H1 (cell line): ENCODE measurements at regions not wholly inside any gene's neighbourhood (a gene's known extent, or its start where the extent isn't known, plus 50 kb on each side); places are given as distances from the start of the nearest gene placed in this dataset.

ENCODE experiments used
- CTCF ChIA-PET: fragments of 300-600 bp; sonication (Branson Sonifier 250); formaldehyde crosslinking; loops from one replicate; lab custom pipeline; 2021; ENCODE audit not compliant: partially characterized antibody; lab: Charles Lee
- POLR2A ChIA-PET: fragments of 300-600 bp; sonication (Branson Sonifier 250); formaldehyde crosslinking; loops from one replicate; lab custom pipeline; 2021; ENCODE audit warnings: inconsistent platforms; ENCODE audit not compliant: partially characterized antibody; lab: Charles Lee
- DNase-seq, 2 experiments: peaks; one replicate each; pipeline versions ENCODE4 v3.0.0 to v3.0.0-alpha.2; 2010 to 2022; ENCODE audit warnings: low spot score in 2 of 2, low read depth in 1 of 2, mixed read lengths in 1 of 2
- FAIRE-seq: peaks from 2 replicates; lab custom pipeline; 2011; peaks lifted over from hg19 to GRCh38; lab: Jason Lieb, UNC
- H2AFZ ChIP-seq: 2 replicates; pipeline ENCODE4 v1.8.1; 2012; ENCODE audit warnings: low read length, inconsistent platforms
- H2AK5ac ChIP-seq: 2 replicates; pipeline ENCODE4 v1.6.1; 2013; ENCODE audit warnings: low read depth, low read length
- H2BK120ac ChIP-seq: replicated peaks from 2 replicates; pipeline ENCODE3; 2013; ENCODE audit warnings: low read depth, low read length, inconsistent platforms
- H2BK12ac ChIP-seq: 2 replicates; pipeline ENCODE4 v1.6.1; 2013; ENCODE audit warnings: low read depth, low read length
- H2BK15ac ChIP-seq: 2 replicates; pipeline ENCODE4 v1.6.1; 2013; ENCODE audit warnings: low read length
- H2BK20ac ChIP-seq: 2 replicates; pipeline ENCODE4 v1.6.1; 2013; ENCODE audit warnings: low read length
- H2BK5ac ChIP-seq: 2 replicates; pipeline ENCODE4 v1.6.1; 2013; ENCODE audit warnings: low read depth, low read length
- H3K14ac ChIP-seq: 2 replicates; pipeline ENCODE4 v1.6.1; 2013; ENCODE audit warnings: inconsistent platforms; ENCODE audit not compliant: insufficient read length
- H3K18ac ChIP-seq: 2 replicates; pipeline ENCODE4 v1.6.1; 2013; ENCODE audit warnings: low read length; ENCODE audit errors: extremely low read depth
- H3K23ac ChIP-seq: 2 replicates; pipeline ENCODE4 v1.6.1; 2013; ENCODE audit warnings: inconsistent platforms; ENCODE audit not compliant: insufficient read length
- H3K23me2 ChIP-seq: 2 replicates; pipeline ENCODE4 v1.6.1; 2013; ENCODE audit warnings: low read depth, low read length
- H3K27ac ChIP-seq: 2 replicates; pipeline ENCODE4 v1.6.1; 2011; ENCODE audit warnings: low read depth, low read length, inconsistent platforms
- H3K27me3 ChIP-seq, 4 experiments: replicated peaks in 1 of 4; 1 replicate in 1 of 4; 2 replicates in 3 of 4; pipeline versions ENCODE4 v1.6.1 to v1.8.1; 2011 to 2013; ENCODE audit warnings: low read length in 3 of 4, mild to moderate bottlenecking in 3 of 4, inconsistent platforms in 2 of 4, mixed read lengths in 2 of 4, moderate library complexity in 1 of 4; ENCODE audit not compliant: control insufficient read depth in 3 of 4, insufficient read depth in 3 of 4; ENCODE audit errors: extremely low read depth in 1 of 4
- H3K36me3 ChIP-seq, 4 experiments: 2 replicates each; pipeline versions ENCODE4 v1.6.1 to v1.8.1; 2011 to 2013; ENCODE audit warnings: mild to moderate bottlenecking in 4 of 4, low read length in 3 of 4, moderate library complexity in 2 of 4, control low read depth in 1 of 4, inconsistent platforms in 1 of 4; ENCODE audit not compliant: insufficient read depth in 4 of 4, control insufficient read depth in 2 of 4
- H3K4ac ChIP-seq: replicated peaks from 2 replicates; pipeline ENCODE3; 2013; ENCODE audit warnings: low read length, low read depth, mixed read lengths, inconsistent platforms; ENCODE audit not compliant: insufficient read length
- H3K4me1 ChIP-seq, 4 experiments: replicated peaks in 1 of 4; 1 replicate in 1 of 4; 2 replicates in 3 of 4; pipeline versions ENCODE4 v1.6.1 to v1.8.1; 2011 to 2013; ENCODE audit warnings: low read length in 3 of 4, inconsistent platforms in 2 of 4, mixed read lengths in 1 of 4; ENCODE audit not compliant: insufficient read depth in 4 of 4, control insufficient read depth in 3 of 4
- H3K4me2 ChIP-seq, 2 experiments: 2 replicates each; pipeline versions ENCODE4 v1.6.1 to v1.8.1; 2011 to 2013; ENCODE audit warnings: low read depth in 2 of 2, low read length in 2 of 2, control low read depth in 1 of 2, inconsistent platforms in 1 of 2, mild to moderate bottlenecking in 1 of 2; ENCODE audit not compliant: insufficient read depth in 1 of 2
- H3K4me3 ChIP-seq, 4 experiments: fragments of 200-600, 300-600 bp in 1 of 4; sonication (generic), shearing (Covaris generic), sonication (Bioruptor Twin) in 1 of 4; 2 replicates each; pipeline versions ENCODE4 v1.5.1 to v1.8.1; 2011 to 2016; ENCODE audit warnings: low read length in 4 of 4, low read depth in 3 of 4, control low read depth in 2 of 4, inconsistent platforms in 2 of 4, mild to moderate bottlenecking in 2 of 4, mixed read lengths in 1 of 4, moderate library complexity in 1 of 4; ENCODE audit not compliant: insufficient read depth in 2 of 4; ENCODE audit errors: extremely low read depth in 1 of 4
- H3K56ac ChIP-seq: replicated peaks from 2 replicates; pipeline ENCODE3; 2013; ENCODE audit warnings: low read depth, mild to moderate bottlenecking, mixed read lengths, low read length, inconsistent platforms; ENCODE audit not compliant: insufficient read length
- H3K79me1 ChIP-seq: 2 replicates; pipeline ENCODE4 v1.6.1; 2013; ENCODE audit warnings: low read depth, low read length, control low read depth
- H3K79me2 ChIP-seq, 2 experiments: 2 replicates each; pipeline versions ENCODE4 v1.6.1 to v1.8.1; 2012 to 2013; ENCODE audit warnings: low read length in 2 of 2, mild to moderate bottlenecking in 2 of 2, inconsistent platforms in 1 of 2; ENCODE audit not compliant: insufficient read depth in 2 of 2, control insufficient read depth in 1 of 2
- H3K9ac ChIP-seq, 4 experiments: replicated peaks in 1 of 4; 1 replicate in 1 of 4; 2 replicates in 3 of 4; pipeline versions ENCODE4 v1.6.1 to v1.8.1; 2011 to 2013; ENCODE audit warnings: low read depth in 3 of 4, low read length in 3 of 4, control low read depth in 2 of 4, mild to moderate bottlenecking in 2 of 4, moderate library complexity in 2 of 4, inconsistent platforms in 1 of 4; ENCODE audit errors: extremely low read depth in 1 of 4
- H3K9me3 ChIP-seq, 2 experiments: 2 replicates each; pipeline versions ENCODE4 v1.6.1 to v1.8.1; 2012 to 2013; ENCODE audit warnings: mild to moderate bottlenecking in 2 of 2, moderate library complexity in 2 of 2, control low read depth in 1 of 2, inconsistent platforms in 1 of 2, low read depth in 1 of 2, low read length in 1 of 2, mixed read lengths in 1 of 2; ENCODE audit not compliant: insufficient read depth in 2 of 2
- H4K20me1 ChIP-seq, 2 experiments: replicated peaks in 1 of 2; 2 replicates each; pipeline versions ENCODE3 to v1.8.1; 2011 to 2013; ENCODE audit warnings: inconsistent platforms in 2 of 2, low read length in 2 of 2, mild to moderate bottlenecking in 1 of 2; ENCODE audit not compliant: insufficient read depth in 2 of 2, control insufficient read depth in 1 of 2
- H4K5ac ChIP-seq: 2 replicates; pipeline ENCODE4 v1.6.1; 2013; ENCODE audit warnings: low read length, low read depth, mixed read lengths, inconsistent platforms; ENCODE audit not compliant: insufficient read length
- H4K8ac ChIP-seq: 2 replicates; pipeline ENCODE4 v1.8.0; 2013; ENCODE audit warnings: mild to moderate bottlenecking, moderate library complexity, low read length, inconsistent platforms; ENCODE audit not compliant: insufficient read depth; ENCODE audit errors: extremely low read depth
- H4K91ac ChIP-seq: replicated peaks from 2 replicates; pipeline ENCODE3; 2013; ENCODE audit warnings: low read length, mixed read lengths, inconsistent platforms; ENCODE audit not compliant: insufficient read length
- KDM4A ChIP-seq: IDR thresholded peaks from one replicate; pipeline ENCODE4 v1.7.1; 2012; ENCODE audit warnings: low read depth, mild to moderate bottlenecking, moderate library complexity, low read length, inconsistent platforms; ENCODE audit not compliant: severe bottlenecking
- MAFK ChIP-seq: IDR thresholded peaks from 2 replicates; pipeline ENCODE4 v1.6.1; 2012; ENCODE audit warnings: low read depth, mild to moderate bottlenecking, improper control_type of control experiment, low read length
- RAD21 ChIP-seq, 2 experiments: IDR thresholded peaks in 1 of 2; conservative IDR thresholded peaks in 1 of 2; 2 replicates each; pipeline ENCODE4 v1.6.1; 2011; ENCODE audit warnings: low read depth in 2 of 2, low read length in 2 of 2, improper control_type of control experiment in 1 of 2, inconsistent platforms in 1 of 2, mild to moderate bottlenecking in 1 of 2, moderate library complexity in 1 of 2
- SIX5 ChIP-seq: IDR thresholded peaks from 2 replicates; pipeline ENCODE4 v1.6.1; 2011; ENCODE audit warnings: mild to moderate bottlenecking, low read depth, low read length
- SRF ChIP-seq: IDR thresholded peaks from 2 replicates; pipeline ENCODE4 v1.6.1; 2011; ENCODE audit warnings: mild to moderate bottlenecking, low read depth, low read length, moderate library complexity
- WGBS, 2 experiments: shearing (Covaris generic) in 1 of 2; methylation state at CpG; one replicate each; pipeline versions ENCODE4 v1.1.6 to v1.1.7; 2013 to 2015; ENCODE audit warnings: low lambda C conversion rate in 2 of 2, mixed read lengths in 2 of 2, inconsistent platforms in 1 of 2, low coverage in 1 of 2, missing lambda C conversion rate in 1 of 2; ENCODE audit not compliant: insufficient replicate concordance in 2 of 2, insufficient coverage in 1 of 2, insufficient read length in 1 of 2; ENCODE audit errors: extremely low coverage in 1 of 2, missing lambda C conversion rate in 1 of 2; 5-methylcytosine and 5-hydroxymethylcytosine counted together

GRCh38 chr2:180694445-180695421, 285.7 kb upstream of the UBE2E3 start:
- Histone ChIP-seq H3K23ac (no peak overlapping the region), H4K91ac (no peak overlapping the region), H3K79me2 (no peaks in the 10 kb centered on the region), H3K4me2 (no peak overlapping the region), H2BK5ac (no peak overlapping the region), H2BK20ac (no peak overlapping the region), H4K5ac (no peak overlapping the region), H3K18ac (no peak overlapping the region), H2BK12ac (no peak overlapping the region), H2BK15ac (no peak overlapping the region), H3K36me3 (no peaks in the 10 kb centered on the region), H2AFZ (no peak overlapping the region), H3K9me3 (no peaks in the 10 kb centered on the region), H3K4ac (no peak overlapping the region), H3K23me2 (no peaks in the 10 kb centered on the region), H2BK120ac (no peak overlapping the region), H3K14ac (no peak overlapping the region), H4K8ac (no peak overlapping the region), H3K56ac (no peak overlapping the region), H2AK5ac (no peak overlapping the region), H3K4me1 (no peaks in the 10 kb centered on the region), H3K27ac (no peak overlapping the region), H3K4me3 (no peak overlapping the region), H3K79me1 (no peaks in the 10 kb centered on the region), H3K27me3 (no peaks in the 10 kb centered on the region), H3K9ac (no peak overlapping the region), H4K20me1 (no peaks in the 10 kb centered on the region)
- DNase-seq (no peak), FAIRE-seq (no peak)
- POLR2A ChIA-PET = no interaction called here
- CTCF ChIA-PET = interaction anchor here (0.6 kb wide), 1 partner anchor 365 kb away, joined by 3 read pairs; no protein-coding TSS in a partner anchor
- WGBS, 2 experiments = 89% methylated on average over 5 of the region's 5 CpGs; no CpG with 5 or more reads in 1 of the 2 experiments
- TF ChIP-seq RAD21 (IDR thresholded peaks at IDR 0.05 in 1 of 2, conservative IDR thresholded peaks at IDR 0.05 in 1 of 2; ENCODE audit: low read depth in 2 of 2, low read length in 2 of 2) (no peak), SRF (no peak), SIX5 (no peak), KDM4A (no peak), MAFK (no peak)
